HG02840 (cell line): ENCODE measurements at regions not wholly inside any gene's neighbourhood (a gene's known extent, or its start where the extent isn't known, plus 50 kb on each side); places are given as distances from the start of the nearest gene placed in this dataset.
"Not testable (repeated sequence)": the region's sequence is repeated elsewhere in the genome, so short reads cannot be mapped to it uniquely, and the experiment has no call there.

Experiments used
- ATAC-seq: cut with Tn5 transposase; IDR thresholded peaks from one replicate; pipeline ENCODE4 v1.9.1; 2021; ENCODE audit warnings: mild to moderate bottlenecking, moderate library complexity, moderate number of reproducible peaks; ENCODE audit not compliant: unreplicated experiment, low FRiP score

DNA sequence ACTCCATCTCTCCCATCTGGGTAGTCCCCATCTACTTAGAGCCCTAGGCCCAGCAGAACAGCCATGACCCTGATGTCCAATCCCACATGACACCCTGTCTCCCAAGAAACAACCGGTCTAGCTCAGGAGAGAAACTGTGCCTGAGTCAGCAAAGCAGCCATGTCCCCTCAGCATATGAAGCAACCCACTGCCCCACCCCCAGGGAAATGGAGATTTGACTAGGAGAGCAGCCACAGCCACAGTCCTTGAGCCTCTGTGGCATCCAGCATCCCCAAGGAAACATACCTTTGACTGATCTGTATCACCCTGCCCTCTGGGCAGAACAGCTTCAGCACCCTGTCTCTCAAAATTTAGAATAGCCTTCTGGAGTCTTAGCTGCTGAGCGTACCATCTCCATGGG, 641.9 kb upstream of the FBXO33 start:
- ATAC-seq = no peak

DNA sequence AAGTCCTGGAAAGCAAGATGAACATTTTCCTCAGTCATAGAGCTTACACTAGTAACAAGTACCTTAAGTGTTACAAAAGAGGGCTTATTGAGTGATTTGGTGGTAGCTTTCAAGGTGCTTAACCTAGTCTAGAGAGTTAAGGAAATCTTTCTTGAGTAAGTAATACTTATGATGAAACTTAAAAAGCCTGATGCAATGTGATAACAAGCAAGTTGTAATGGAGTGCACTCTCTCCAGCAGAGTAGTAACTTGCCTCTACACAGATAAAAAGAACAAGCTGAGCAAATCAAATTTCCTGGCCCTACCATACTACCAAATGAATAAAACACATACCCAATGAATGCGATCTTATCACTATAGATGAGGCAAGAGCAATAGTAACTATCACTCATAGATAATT, 639.9 kb upstream of the FBXO33 start:
- no peak for ATAC-seq

GRCh38 chr14:40058901-40059897, 627.0 kb upstream of the FBXO33 start:
- no peak for ATAC-seq

GRCh38 chr14:40053416-40053815, 621.2 kb upstream of the FBXO33 start:
- ATAC-seq = no peak

DNA sequence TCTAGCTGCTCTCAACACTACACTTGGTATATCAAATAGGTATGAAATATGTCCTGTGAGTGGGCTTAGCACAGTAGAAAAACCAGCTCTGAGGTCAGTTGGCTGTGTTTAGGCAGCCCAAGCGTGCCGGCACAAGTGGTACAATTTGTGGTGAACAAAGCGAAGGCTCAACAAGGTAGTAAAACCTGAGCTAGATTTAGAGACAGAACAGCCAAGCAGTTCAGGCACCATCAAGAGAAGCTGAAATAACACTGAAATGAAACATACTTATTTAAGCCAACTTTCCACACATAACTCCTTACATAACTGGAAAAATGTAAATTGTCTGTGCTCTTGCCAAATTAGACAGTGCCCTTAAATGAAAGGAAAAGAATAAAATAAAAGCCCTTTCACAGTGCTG, 596.8 kb upstream of the FBXO33 start:
- no peak for ATAC-seq

DNA sequence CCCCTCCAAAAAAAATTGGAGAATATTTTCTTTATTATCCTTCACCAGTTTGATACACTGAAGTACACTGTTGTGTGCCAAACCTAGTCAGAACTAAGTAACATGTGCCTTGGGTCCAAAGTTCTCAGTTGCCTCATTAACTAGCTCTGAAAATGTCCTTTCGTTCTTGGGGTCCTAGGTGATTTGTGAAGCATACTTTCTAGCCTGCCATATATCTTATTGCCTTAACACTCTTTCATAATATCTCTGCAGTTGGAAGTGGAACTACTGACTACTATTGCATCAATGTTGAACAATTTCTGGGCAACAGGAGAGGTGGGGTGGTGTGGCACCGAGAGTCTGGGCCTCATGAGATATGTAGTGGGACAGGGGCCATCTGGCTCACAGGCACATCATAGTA, 592.9 kb upstream of the FBXO33 start:
- no peak for ATAC-seq

DNA sequence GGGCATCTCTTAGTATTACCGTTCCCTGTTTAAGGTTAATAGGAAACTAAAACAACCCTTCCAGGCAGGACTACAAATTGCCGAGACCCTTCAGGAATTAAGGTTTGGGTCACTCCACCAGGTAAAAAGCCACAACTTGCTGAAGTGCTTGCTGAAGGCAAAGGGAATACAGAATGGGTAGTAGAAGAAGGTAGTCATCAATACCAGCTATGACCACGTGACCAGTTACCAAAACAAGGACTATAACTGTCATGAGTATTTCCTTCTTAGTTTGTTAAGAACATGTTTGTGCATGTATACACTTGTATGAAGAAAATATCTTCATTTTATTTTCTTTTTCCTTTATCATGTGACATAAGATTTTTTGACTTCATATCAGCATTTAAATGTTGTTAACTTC, 578.7 kb upstream of the FBXO33 start:
- no peak for ATAC-seq

DNA sequence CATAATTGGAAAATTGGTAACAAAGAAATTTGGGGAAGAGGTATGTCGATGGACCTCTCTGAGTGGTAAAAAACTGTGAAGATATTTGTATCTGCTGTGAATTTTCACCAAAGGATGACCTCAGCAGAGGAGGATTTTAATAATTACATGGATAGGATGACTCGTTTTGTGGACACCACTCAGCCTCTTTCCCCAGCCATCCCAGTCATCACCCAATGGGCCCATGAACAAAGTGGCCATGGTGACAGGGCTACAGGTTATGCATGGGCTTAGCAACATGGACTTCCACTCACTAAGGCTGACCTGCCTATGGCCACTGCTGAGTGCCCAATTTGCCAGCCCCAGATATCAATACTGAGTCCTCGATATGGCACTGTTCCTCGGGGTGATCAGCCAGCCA, 577.5 kb upstream of the FBXO33 start:
- ATAC-seq = no peak

- not testable (repeated sequence) for ATAC-seq
Observed at GRCh38 chr14:40008345-40008744, 576.1 kb upstream of the FBXO33 start.

DNA sequence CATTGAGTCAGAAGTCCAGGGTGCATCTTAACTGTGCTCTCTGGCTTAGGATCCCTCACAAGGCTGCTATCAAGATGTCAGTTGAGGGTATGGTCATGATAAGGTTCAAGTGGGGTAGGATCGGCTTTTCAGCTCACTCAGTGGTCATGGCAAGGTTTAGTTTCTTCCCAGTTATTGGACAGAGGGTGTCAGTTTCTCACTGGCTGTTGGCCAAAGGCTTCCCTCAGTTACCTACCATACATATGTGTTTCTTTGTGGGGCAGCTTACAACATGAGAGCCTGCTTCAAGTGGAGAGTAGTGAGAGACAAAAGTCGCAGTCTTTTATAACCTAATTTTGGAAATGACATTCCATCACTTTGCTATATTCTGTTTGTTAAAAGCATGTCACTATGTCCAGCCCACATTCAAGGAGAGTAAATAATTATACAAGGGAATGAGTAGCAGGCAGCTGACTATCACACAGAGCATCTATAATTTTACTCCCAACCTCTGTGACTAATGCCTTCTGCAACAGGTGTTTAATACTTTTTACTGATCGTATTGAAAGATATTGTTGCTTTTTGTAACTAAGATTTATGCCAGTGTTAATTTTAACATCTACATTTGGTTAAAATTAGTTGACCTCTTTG, 572.8 kb upstream of the FBXO33 start:
- no peak for ATAC-seq

GRCh38 chr14:40003773-40004172, 571.5 kb upstream of the FBXO33 start:
- ATAC-seq = no peak

- no peak for ATAC-seq
Observed at GRCh38 chr14:39998854-39999253, 566.6 kb upstream of the FBXO33 start.

- no peak for ATAC-seq
Observed at GRCh38 chr14:39998114-39998513, 565.9 kb upstream of the FBXO33 start.

- no peak for ATAC-seq
Observed at GRCh38 chr14:39991041-39991440, 558.8 kb upstream of the FBXO33 start.

DNA sequence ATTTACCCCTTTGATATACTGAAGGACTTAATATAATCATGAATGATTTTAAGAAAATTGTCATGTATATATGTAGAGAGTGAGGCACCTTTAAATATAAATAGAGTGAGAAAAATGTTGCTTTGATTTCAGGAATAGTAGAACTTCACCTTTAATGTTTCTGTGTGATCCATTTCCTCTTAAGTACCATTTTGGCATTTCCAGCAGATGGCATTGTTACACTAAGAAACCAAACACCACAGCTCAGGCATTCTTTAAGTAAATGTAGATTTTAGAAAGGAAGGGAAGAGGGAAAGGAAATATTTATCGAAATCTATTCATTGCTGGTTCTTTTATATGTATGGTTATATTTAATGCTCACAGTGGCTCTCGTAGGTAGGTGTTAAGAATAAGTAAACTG, 556.7 kb upstream of the FBXO33 start:
- ATAC-seq = no peak

GRCh38 chr14:39984323-39984722, 552.1 kb upstream of the FBXO33 start:
- ATAC-seq = no peak

DNA sequence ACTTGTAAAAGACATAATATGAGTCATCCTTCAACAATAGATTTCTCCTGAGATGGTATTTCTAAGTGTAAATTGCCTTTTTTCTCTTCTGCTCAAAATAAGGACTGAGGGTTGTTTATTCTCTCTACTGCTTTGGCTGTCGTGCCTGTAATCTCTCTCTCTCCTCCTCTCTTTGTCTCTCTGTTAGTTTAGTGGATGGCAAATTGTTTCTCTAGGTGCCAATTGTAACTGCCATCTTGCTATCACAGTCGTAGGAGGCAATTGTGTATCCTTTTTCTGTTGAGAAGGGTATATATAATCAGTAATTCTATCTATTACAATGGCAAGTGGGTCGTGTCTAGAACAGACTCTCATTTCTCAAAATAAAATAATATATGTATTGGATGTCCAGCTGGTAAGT, 545.0 kb upstream of the FBXO33 start:
- ATAC-seq = no peak

DNA sequence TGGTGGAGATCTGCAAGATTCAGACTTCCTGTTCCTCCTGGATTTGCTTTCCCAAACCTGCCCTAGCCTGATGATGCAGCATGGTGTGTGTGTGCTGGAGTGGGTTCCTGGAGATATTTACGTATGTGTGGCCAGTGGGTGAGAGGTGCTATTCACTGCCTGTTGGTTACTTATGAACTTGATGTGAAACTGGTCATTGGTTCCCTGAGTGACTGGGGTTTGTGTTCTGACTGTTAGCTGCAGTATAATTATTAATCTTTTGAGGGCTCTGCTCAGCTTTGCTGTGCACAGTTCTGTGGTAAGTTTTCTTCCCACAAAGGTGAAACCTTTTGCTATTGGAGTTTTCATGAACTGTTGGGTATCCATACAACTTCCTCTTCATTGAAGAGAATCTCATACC, 541.8 kb upstream of the FBXO33 start:
- peak; percentile 99 for ATAC-seq

GRCh38 chr14:39972704-39973103, 540.5 kb upstream of the FBXO33 start:
- no peak for ATAC-seq

GRCh38 chr14:39967885-39968284, 535.7 kb upstream of the FBXO33 start:
- ATAC-seq = no peak

DNA sequence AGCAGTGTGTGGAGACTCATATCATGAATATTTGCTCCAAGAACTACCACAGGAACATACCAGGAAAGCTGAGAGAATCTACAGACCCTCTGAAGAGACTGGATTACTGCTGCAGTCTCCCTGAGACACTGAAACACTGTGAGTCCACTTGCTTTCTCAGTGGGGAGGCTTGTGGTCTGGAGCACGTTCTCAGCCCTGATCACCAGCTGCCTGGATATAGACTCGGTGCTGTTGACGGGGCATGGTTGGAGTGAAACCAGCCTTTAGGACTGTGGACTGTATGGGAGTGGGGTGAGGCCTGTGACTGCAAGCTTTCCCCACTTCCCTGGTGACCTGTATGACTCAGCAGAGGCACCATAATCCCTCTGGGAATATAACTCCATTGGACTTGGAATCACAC, 525.8 kb upstream of the FBXO33 start:
- ATAC-seq = no peak

GRCh38 chr14:39957290-39957689, 525.1 kb upstream of the FBXO33 start:
- ATAC-seq = peak; percentile 73
